ENCODE measurements at regions not wholly inside any gene's neighbourhood (a gene's known extent, or its start where the extent isn't known, plus 50 kb on each side); places are given as distances from the start of the nearest gene placed in this dataset.

DNA sequence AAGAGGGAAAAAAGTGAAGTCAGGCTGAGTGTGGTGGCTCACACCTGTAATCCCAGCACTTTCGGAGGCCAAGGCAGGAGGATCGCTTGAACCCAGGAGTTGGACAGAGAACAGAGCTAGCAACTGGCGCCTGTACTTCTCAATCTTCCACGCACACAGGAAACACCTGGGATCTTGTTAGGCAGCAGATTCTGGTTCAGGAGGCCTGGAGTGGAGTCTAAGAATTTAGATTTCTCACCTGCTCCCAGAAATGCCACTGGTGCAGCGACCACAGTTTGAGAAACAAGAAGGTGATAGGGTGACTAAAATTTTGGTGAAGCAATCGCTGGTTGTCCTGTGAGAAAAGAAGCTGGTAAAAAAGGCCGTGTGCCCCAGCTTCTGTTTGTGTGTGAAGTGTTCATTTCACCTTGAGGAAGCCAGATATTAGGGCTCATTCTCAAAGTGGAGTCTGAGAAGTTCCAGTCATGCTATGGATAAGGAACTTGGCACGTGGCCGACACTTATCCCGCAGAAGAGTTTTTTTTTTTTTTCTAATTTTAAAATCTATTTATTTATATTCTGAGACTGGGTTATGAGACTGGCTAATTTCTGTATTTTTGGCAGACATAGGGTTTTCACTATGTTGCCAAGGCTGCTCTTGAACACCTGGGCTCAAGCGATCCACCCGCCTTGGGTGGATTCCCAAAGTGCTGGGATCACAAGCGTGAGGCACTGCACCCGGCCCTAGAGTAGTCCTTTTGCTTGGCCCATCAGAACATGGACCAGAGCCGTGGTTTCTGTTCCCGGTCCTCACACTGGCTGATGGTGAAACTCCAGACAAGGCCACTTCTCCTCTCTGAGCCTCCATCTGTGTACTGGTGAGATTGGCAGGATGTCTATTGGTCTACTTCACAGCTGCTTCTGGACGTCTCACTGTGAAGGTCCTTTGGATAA lies 324.6 kb upstream of the PROK2 start:
- Histone ChIP-seq H2AK5ac (ENCODE audit: insufficient read length, low read length) (no peak overlapping the region), H3K4me1 (ENCODE audit: insufficient read depth, low read length) (no peaks in the 10 kb centered on the region), H4K91ac (ENCODE audit: insufficient read length, low read depth, low read length) (no peak overlapping the region), H3K14ac (ENCODE audit: insufficient read depth, low read length) (no peak overlapping the region), H3K4me2 (ENCODE audit: insufficient read depth, insufficient read length, low read length) (no peak overlapping the region), H2BK5ac (ENCODE audit: insufficient read length, low read length) (no peak overlapping the region), H3K23ac (ENCODE audit: insufficient read length, low read depth, low read length) (no peak overlapping the region), H3K18ac (ENCODE audit: insufficient read length, low read depth, low read length) (no peak overlapping the region), H3K27ac (ENCODE audit: insufficient read length, low read depth, low read length) (no peak overlapping the region), H3K4ac (ENCODE audit: low read depth, low read length) (no peak overlapping the region), H4K5ac (ENCODE audit: insufficient read length, low read depth, low read length) (no peak overlapping the region), H2BK20ac (ENCODE audit: low read depth, low read length, poor library complexity, severe bottlenecking) (no peak overlapping the region), H3K23me2 (ENCODE audit: insufficient read length, low read depth, low read length, poor library complexity, severe bottlenecking) (no peaks in the 10 kb centered on the region), H3K79me1 (ENCODE audit: insufficient read depth, low read depth, low read length, poor library complexity, severe bottlenecking) (no peaks in the 10 kb centered on the region), H2BK12ac (ENCODE audit: insufficient read length, low read depth, low read length) (no peak overlapping the region), H4K20me1 (ENCODE audit: control insufficient read depth, insufficient read depth, insufficient read length) (no peaks in the 10 kb centered on the region), H3K9ac (ENCODE audit: extremely low read depth, insufficient read length, low read length) (no peak overlapping the region), H2BK15ac (ENCODE audit: low read depth, low read length) (no peak overlapping the region), H3K27me3 (ENCODE audit: insufficient read depth, low read length) (no peaks in the 10 kb centered on the region), H4K8ac (replicated peaks; ENCODE audit: insufficient read length, low read depth, low read length) (no peak overlapping the region), H3T11ph (ENCODE audit: low read length) (no peak overlapping the region), H2BK120ac (ENCODE audit: low read depth, low read length, poor library complexity, severe bottlenecking) (no peak overlapping the region), H2AFZ (ENCODE audit: low read length) (no peak overlapping the region), H3K56ac (ENCODE audit: insufficient read length, low read depth, low read length) (no peak overlapping the region), H3K9me3 (ENCODE audit: control insufficient read depth, low read depth, low read length) (no peaks in the 10 kb centered on the region), H3K79me2 (ENCODE audit: insufficient read depth, low read length) (no peaks in the 10 kb centered on the region)
- no peak for TF ChIP-seq CTCF (conservative IDR thresholded peaks at IDR 0.05)
- Mint-ChIP-seq H3K9me3 (no peaks in the 10 kb centered on the region; a peak in 1 of 5 replicates), H3K27ac (no peak overlapping the region), H3K27me3 (ENCODE audit: low read depth) (no peaks in the 10 kb centered on the region; the same call in 1 of the 2 replicates), H3K4me1 (peaks cover 0 to 5% of the 10 kb centered on the region in 2 experiments; a peak in 2 of 4 replicates), H3K4me3 (no peak overlapping the region), H3K36me3 (ENCODE audit: insufficient read depth in 1 of 3, low read depth in 3 of 3) (no peaks in the 10 kb centered on the region)
- no CpG with 5 or more reads among the region's 17 CpGs for WGBS (ENCODE audit: extremely low coverage, insufficient read length, low lambda C conversion rate)
- DNase-seq: no peak

All from H9 (cell line).